Smooth muscle cell (in vitro differentiated cells): ENCODE measurements at regions not wholly inside any gene's neighbourhood (a gene's known extent, or its start where the extent isn't known, plus 50 kb on each side); places are given as distances from the start of the nearest gene placed in this dataset.

Source experiments
- DNase-seq: peaks from one replicate; lab custom pipeline; 2025; ENCODE audit not compliant: unreplicated experiment; lab: John Stamatoyannopoulos, UW
- H2AFZ ChIP-seq: fragments of 200-600 bp; sonication (generic); 2 replicates; pipeline ENCODE4 v1.6.0; 2016; ENCODE audit warnings: antibody characterized with exemption, low read depth, mild to moderate bottlenecking
- H3F3A ChIP-seq: fragments of 200-600 bp; sonication (generic); 2 replicates; pipeline ENCODE4 v1.6.0; 2017; ENCODE audit warnings: antibody characterized with exemption, low read depth
- H3K27ac ChIP-seq: fragments of 200-600 bp; sonication (generic); 2 replicates; pipeline ENCODE4 v1.5.1; 2016; ENCODE audit warnings: low read depth, mild to moderate bottlenecking
- H3K27me3 ChIP-seq: fragments of 200-600 bp; sonication (generic); 2 replicates; pipeline ENCODE4 v1.6.1; 2016; ENCODE audit warnings: low read depth, mild to moderate bottlenecking
- H3K36me3 ChIP-seq: fragments of 200-600 bp; sonication (generic); 2 replicates; pipeline ENCODE4 v1.5.1; 2016; ENCODE audit warnings: low read depth
- H3K4me1 ChIP-seq: fragments of 200-600 bp; sonication (generic); 2 replicates; pipeline ENCODE4 v1.5.1; 2016; ENCODE audit warnings: low read depth
- H3K4me2 ChIP-seq: fragments of 200-600 bp; sonication (generic); 2 replicates; pipeline ENCODE4 v1.6.0; 2016; ENCODE audit warnings: mild to moderate bottlenecking
- H3K4me3 ChIP-seq: fragments of 200-600 bp; sonication (generic); 2 replicates; pipeline ENCODE4 v1.5.1; 2016; ENCODE audit warnings: mild to moderate bottlenecking
- H3K79me2 ChIP-seq: fragments of 200-600 bp; sonication (generic); 2 replicates; pipeline ENCODE4 v1.6.0; 2016; ENCODE audit warnings: low read depth, mild to moderate bottlenecking
- H3K9ac ChIP-seq: fragments of 200-600 bp; sonication (generic); 2 replicates; pipeline ENCODE4 v1.6.0; 2016; ENCODE audit warnings: low read depth
- H3K9me3 ChIP-seq: fragments of 200-600 bp; sonication (generic); replicated peaks from 2 replicates; pipeline ENCODE4 v1.5.1; 2016; ENCODE audit warnings: low read depth
- H4K20me1 ChIP-seq: fragments of 200-600 bp; sonication (generic); 2 replicates; pipeline ENCODE4 v1.6.0; 2016; ENCODE audit warnings: low read depth
- WGBS: methylation state at CpG from one replicate; pipeline ENCODE4 v1.1.7; 2016; ENCODE audit warnings: low lambda C conversion rate; 5-methylcytosine and 5-hydroxymethylcytosine counted together
- TF ChIP-seq, protein P1 (sequence below): fragments of 200-600 bp; sonication (generic); IDR thresholded peaks from 2 replicates; pipeline ENCODE4 v1.5.1; 2017; ENCODE audit warnings: borderline replicate concordance, mild to moderate bottlenecking, antibody characterized with exemption; ENCODE audit not compliant: insufficient read depth, poor library complexity, severe bottlenecking

DNA sequence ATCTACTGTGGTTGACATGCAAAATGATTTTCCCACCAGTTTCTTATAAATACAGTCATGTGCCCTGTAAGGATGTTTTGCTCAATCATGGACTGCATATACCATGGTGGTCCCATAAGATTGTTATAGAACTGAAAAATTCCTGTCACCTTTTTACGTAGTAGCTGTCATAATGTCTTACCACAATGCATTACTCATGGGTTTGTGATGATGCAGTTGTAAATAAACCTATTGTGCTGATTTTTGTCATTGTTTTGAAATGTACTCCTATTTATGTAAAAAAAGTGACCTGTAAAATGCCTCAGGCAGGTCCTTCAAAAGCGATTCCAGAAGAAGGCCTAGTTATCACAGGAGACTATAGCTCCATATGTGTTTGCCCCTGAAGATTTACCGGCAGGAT is 695.4 kb upstream of the KIF2B start:
- no peaks in the 10 kb centered on the region for H3F3A ChIP-seq
- H3K27me3 ChIP-seq: no peaks in the 10 kb centered on the region
- H2AFZ ChIP-seq: no peak overlapping the region
- no peak for DNase-seq
- H3K4me1 ChIP-seq: no peaks in the 10 kb centered on the region
- H3K36me3 ChIP-seq: no peaks in the 10 kb centered on the region
- 82% methylated on average over 3 of the region's 3 CpGs for WGBS
- H3K9me3 ChIP-seq: no peaks in the 10 kb centered on the region
- H3K27ac ChIP-seq: no peak overlapping the region
- H3K79me2 ChIP-seq: no peaks in the 10 kb centered on the region
- TF ChIP-seq, protein P1, sequence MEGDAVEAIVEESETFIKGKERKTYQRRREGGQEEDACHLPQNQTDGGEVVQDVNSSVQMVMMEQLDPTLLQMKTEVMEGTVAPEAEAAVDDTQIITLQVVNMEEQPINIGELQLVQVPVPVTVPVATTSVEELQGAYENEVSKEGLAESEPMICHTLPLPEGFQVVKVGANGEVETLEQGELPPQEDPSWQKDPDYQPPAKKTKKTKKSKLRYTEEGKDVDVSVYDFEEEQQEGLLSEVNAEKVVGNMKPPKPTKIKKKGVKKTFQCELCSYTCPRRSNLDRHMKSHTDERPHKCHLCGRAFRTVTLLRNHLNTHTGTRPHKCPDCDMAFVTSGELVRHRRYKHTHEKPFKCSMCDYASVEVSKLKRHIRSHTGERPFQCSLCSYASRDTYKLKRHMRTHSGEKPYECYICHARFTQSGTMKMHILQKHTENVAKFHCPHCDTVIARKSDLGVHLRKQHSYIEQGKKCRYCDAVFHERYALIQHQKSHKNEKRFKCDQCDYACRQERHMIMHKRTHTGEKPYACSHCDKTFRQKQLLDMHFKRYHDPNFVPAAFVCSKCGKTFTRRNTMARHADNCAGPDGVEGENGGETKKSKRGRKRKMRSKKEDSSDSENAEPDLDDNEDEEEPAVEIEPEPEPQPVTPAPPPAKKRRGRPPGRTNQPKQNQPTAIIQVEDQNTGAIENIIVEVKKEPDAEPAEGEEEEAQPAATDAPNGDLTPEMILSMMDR: no peak
- H3K4me2 ChIP-seq: no peak overlapping the region
- H3K9ac ChIP-seq: no peak overlapping the region
- H4K20me1 ChIP-seq: no peaks in the 10 kb centered on the region
- no peak overlapping the region for H3K4me3 ChIP-seq

DNA sequence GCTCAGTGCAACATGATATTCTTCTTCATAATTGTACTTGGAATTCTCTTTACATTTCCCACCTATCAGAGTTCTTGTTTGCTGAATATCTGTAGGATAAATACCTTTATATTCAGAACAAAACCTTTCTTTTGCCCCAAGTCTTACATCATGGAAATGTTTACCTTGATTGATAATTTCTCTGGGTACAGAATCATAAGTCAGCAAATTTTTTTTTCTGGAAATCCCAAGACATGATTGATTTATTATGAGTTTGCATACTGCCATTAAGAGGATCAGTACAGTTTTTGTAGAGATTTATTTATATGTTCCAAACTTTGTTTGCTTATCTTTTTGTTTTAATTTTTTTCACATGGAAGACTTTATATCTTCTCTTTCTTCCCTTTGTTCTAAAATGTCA is 699.8 kb upstream of the KIF2B start:
- Histone ChIP-seq H3K27me3 (no peaks in the 10 kb centered on the region), H3K4me3 (no peak overlapping the region), H3K79me2 (no peaks in the 10 kb centered on the region), H3K4me2 (no peak overlapping the region), H2AFZ (no peak overlapping the region), H3K27ac (no peak overlapping the region), H3F3A (no peaks in the 10 kb centered on the region), H3K36me3 (no peaks in the 10 kb centered on the region), H3K4me1 (no peaks in the 10 kb centered on the region), H3K9me3 (no peaks in the 10 kb centered on the region), H4K20me1 (no peaks in the 10 kb centered on the region), H3K9ac (no peak overlapping the region)
- DNase-seq: no peak
- TF ChIP-seq, protein P1: no peak

DNA sequence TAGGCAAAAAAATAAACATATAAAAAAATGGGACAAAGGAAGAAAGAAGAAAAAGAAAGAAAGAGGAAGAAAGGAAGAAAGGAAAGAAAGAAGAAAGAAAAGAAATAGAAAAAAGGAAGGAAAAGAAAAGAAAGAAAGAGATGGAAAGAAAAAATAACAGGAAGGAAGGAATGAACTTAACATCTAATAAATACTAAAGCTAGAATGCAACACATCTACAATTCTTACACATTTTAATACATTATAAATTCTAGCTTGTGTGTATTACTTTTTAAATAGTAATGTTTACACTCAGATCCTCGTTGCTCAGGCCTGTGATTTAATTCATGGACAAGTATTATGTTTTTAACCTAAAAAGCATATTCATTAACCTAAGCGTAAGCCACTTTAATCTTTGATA is 703.0 kb upstream of the KIF2B start:
- H3K4me2 ChIP-seq: no peak overlapping the region
- H3K4me1 ChIP-seq: no peaks in the 10 kb centered on the region
- H3K27me3 ChIP-seq: no peaks in the 10 kb centered on the region
- H3K4me3 ChIP-seq: no peak overlapping the region
- no peak for DNase-seq
- no peak overlapping the region for H2AFZ ChIP-seq
- H3K9me3 ChIP-seq: no peaks in the 10 kb centered on the region
- no peaks in the 10 kb centered on the region for H3F3A ChIP-seq
- H3K9ac ChIP-seq: no peak overlapping the region
- no peak overlapping the region for H3K27ac ChIP-seq
- TF ChIP-seq, protein P1: no peak
- no peaks in the 10 kb centered on the region for H3K79me2 ChIP-seq
- H3K36me3 ChIP-seq: no peaks in the 10 kb centered on the region
- 78% methylated on average over 2 of the region's 2 CpGs for WGBS
- no peaks in the 10 kb centered on the region for H4K20me1 ChIP-seq

DNA sequence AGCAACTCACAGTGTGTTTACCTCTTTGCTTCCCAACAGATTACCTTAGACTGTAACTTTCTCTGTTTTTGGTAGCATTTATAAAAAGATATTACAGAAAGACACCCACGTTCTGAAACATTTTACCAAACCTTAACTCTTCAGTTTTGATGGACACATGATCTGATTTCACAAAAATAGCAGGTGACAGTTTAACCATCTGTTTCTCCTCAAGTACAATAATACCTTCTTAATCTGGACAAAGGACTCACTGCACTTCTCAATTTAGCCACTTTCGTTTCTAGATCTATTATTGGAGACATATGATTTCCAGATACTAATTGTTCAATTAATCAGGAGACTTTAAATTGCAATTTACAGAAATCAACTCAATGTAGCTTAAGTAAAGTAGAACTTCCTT is 703.8 kb upstream of the KIF2B start:
- H3K9me3 ChIP-seq: no peaks in the 10 kb centered on the region
- WGBS: 76% methylated on average over 2 of the region's 2 CpGs
- no peak overlapping the region for H3K4me3 ChIP-seq
- H3K27ac ChIP-seq: no peak overlapping the region
- no peak for DNase-seq
- H3F3A ChIP-seq: no peaks in the 10 kb centered on the region
- H4K20me1 ChIP-seq: no peaks in the 10 kb centered on the region
- H3K27me3 ChIP-seq: no peaks in the 10 kb centered on the region
- no peaks in the 10 kb centered on the region for H3K79me2 ChIP-seq
- no peaks in the 10 kb centered on the region for H3K36me3 ChIP-seq
- H2AFZ ChIP-seq: no peak overlapping the region
- no peak overlapping the region for H3K4me2 ChIP-seq
- H3K9ac ChIP-seq: no peak overlapping the region
- TF ChIP-seq, protein P1: no peak
- no peaks in the 10 kb centered on the region for H3K4me1 ChIP-seq
